HG02588 (cell line): ENCODE measurements at regions not wholly inside any gene's neighbourhood (a gene's known extent, or its start where the extent isn't known, plus 50 kb on each side); places are given as distances from the start of the nearest gene placed in this dataset.
"Not testable (repeated sequence)": the region's sequence is repeated elsewhere in the genome, so short reads cannot be mapped to it uniquely, and the experiment has no call there.

ENCODE experiments used
- ATAC-seq: cut with Tn5 transposase; IDR thresholded peaks from one replicate; pipeline ENCODE4 v1.9.1; 2021; ENCODE audit warnings: mild to moderate bottlenecking, moderate library complexity; ENCODE audit not compliant: unreplicated experiment

- no peak for ATAC-seq
Observed at GRCh38 chr1:102178480-102178879, 181.8 kb upstream of the OLFM3 start.

- ATAC-seq, result peak; percentile 89
Observed at GRCh38 chr1:102174259-102174863, 177.6 kb upstream of the OLFM3 start.

- no peak for ATAC-seq
Observed at GRCh38 chr1:102172200-102172599, 175.5 kb upstream of the OLFM3 start.

GRCh38 chr1:102163799-102164198, 167.1 kb upstream of the OLFM3 start:
- no peak for ATAC-seq

GRCh38 chr1:102151242-102151641, 154.5 kb upstream of the OLFM3 start:
- ATAC-seq, result no peak

GRCh38 chr1:102120910-102121309, 124.2 kb upstream of the OLFM3 start:
- ATAC-seq, result no peak

- no peak for ATAC-seq
Observed at GRCh38 chr1:102118150-102118549, 121.4 kb upstream of the OLFM3 start.

GRCh38 chr1:102110586-102110985, 113.9 kb upstream of the OLFM3 start:
- no peak for ATAC-seq

GRCh38 chr1:102109493-102109892, 112.8 kb upstream of the OLFM3 start:
- not testable (repeated sequence) for ATAC-seq

- ATAC-seq, result no peak
Observed at GRCh38 chr1:102107441-102107840, 110.7 kb upstream of the OLFM3 start.

GRCh38 chr1:102105931-102106550, 109.3 kb upstream of the OLFM3 start:
- no peak for ATAC-seq

- no peak for ATAC-seq
Observed at GRCh38 chr1:102103646-102104045, 106.9 kb upstream of the OLFM3 start.

GRCh38 chr1:102102276-102102780, 105.6 kb upstream of the OLFM3 start:
- no peak for ATAC-seq

GRCh38 chr1:102100666-102101065, 103.9 kb upstream of the OLFM3 start:
- no peak for ATAC-seq

GRCh38 chr1:102099916-102100315, 103.2 kb upstream of the OLFM3 start:
- no peak for ATAC-seq

- no peak for ATAC-seq
Observed at GRCh38 chr1:102098536-102098935, 101.8 kb upstream of the OLFM3 start.

GRCh38 chr1:102098081-102098480, 101.4 kb upstream of the OLFM3 start:
- ATAC-seq, result no peak

- no peak for ATAC-seq
Observed at GRCh38 chr1:102097451-102097850, 100.7 kb upstream of the OLFM3 start.

GRCh38 chr1:102096162-102096561, 99.4 kb upstream of the OLFM3 start:
- no peak for ATAC-seq

- ATAC-seq, result no peak
Observed at GRCh38 chr1:102089791-102090190, 93.1 kb upstream of the OLFM3 start.

GRCh38 chr1:102085896-102086295, 89.2 kb upstream of the OLFM3 start:
- no peak for ATAC-seq

GRCh38 chr1:102084771-102085535, 88.2 kb upstream of the OLFM3 start:
- no peak for ATAC-seq
